H1 (cell line): ENCODE measurements at regions not wholly inside any gene's neighbourhood (a gene's known extent, or its start where the extent isn't known, plus 50 kb on each side); places are given as distances from the start of the nearest gene placed in this dataset.
A peak's percentile ranks its signal among the peaks of the same experiment; 100 is the strongest.

ENCODE experiments used
- CTCF ChIA-PET: fragments of 300-600 bp; sonication (Branson Sonifier 250); formaldehyde crosslinking; loops from one replicate; lab custom pipeline; 2021; ENCODE audit not compliant: partially characterized antibody; lab: Charles Lee
- POLR2A ChIA-PET: fragments of 300-600 bp; sonication (Branson Sonifier 250); formaldehyde crosslinking; loops from one replicate; lab custom pipeline; 2021; ENCODE audit warnings: inconsistent platforms; ENCODE audit not compliant: partially characterized antibody; lab: Charles Lee
- DNase-seq, 2 experiments: peaks; one replicate each; pipeline versions ENCODE4 v3.0.0 to v3.0.0-alpha.2; 2010 to 2022; ENCODE audit warnings: low spot score in 2 of 2, low read depth in 1 of 2, mixed read lengths in 1 of 2
- FAIRE-seq: peaks from 2 replicates; lab custom pipeline; 2011; peaks lifted over from hg19 to GRCh38; lab: Jason Lieb, UNC
- H2AFZ ChIP-seq: 2 replicates; pipeline ENCODE4 v1.8.1; 2012; ENCODE audit warnings: low read length, inconsistent platforms
- H2AK5ac ChIP-seq: 2 replicates; pipeline ENCODE4 v1.6.1; 2013; ENCODE audit warnings: low read depth, low read length
- H2BK120ac ChIP-seq: replicated peaks from 2 replicates; pipeline ENCODE3; 2013; ENCODE audit warnings: low read depth, low read length, inconsistent platforms
- H2BK12ac ChIP-seq: 2 replicates; pipeline ENCODE4 v1.6.1; 2013; ENCODE audit warnings: low read depth, low read length
- H2BK15ac ChIP-seq: 2 replicates; pipeline ENCODE4 v1.6.1; 2013; ENCODE audit warnings: low read length
- H2BK20ac ChIP-seq: 2 replicates; pipeline ENCODE4 v1.6.1; 2013; ENCODE audit warnings: low read length
- H2BK5ac ChIP-seq: 2 replicates; pipeline ENCODE4 v1.6.1; 2013; ENCODE audit warnings: low read depth, low read length
- H3K14ac ChIP-seq: 2 replicates; pipeline ENCODE4 v1.6.1; 2013; ENCODE audit warnings: inconsistent platforms; ENCODE audit not compliant: insufficient read length
- H3K18ac ChIP-seq: 2 replicates; pipeline ENCODE4 v1.6.1; 2013; ENCODE audit warnings: low read length; ENCODE audit errors: extremely low read depth
- H3K23ac ChIP-seq: 2 replicates; pipeline ENCODE4 v1.6.1; 2013; ENCODE audit warnings: inconsistent platforms; ENCODE audit not compliant: insufficient read length
- H3K23me2 ChIP-seq: 2 replicates; pipeline ENCODE4 v1.6.1; 2013; ENCODE audit warnings: low read depth, low read length
- H3K27ac ChIP-seq: 2 replicates; pipeline ENCODE4 v1.6.1; 2011; ENCODE audit warnings: low read depth, low read length, inconsistent platforms
- H3K27me3 ChIP-seq, 4 experiments: replicated peaks in 1 of 4; 1 replicate in 1 of 4; 2 replicates in 3 of 4; pipeline versions ENCODE4 v1.6.1 to v1.8.1; 2011 to 2013; ENCODE audit warnings: low read length in 3 of 4, mild to moderate bottlenecking in 3 of 4, inconsistent platforms in 2 of 4, mixed read lengths in 2 of 4, moderate library complexity in 1 of 4; ENCODE audit not compliant: control insufficient read depth in 3 of 4, insufficient read depth in 3 of 4; ENCODE audit errors: extremely low read depth in 1 of 4
- H3K36me3 ChIP-seq, 4 experiments: 2 replicates each; pipeline versions ENCODE4 v1.6.1 to v1.8.1; 2011 to 2013; ENCODE audit warnings: mild to moderate bottlenecking in 4 of 4, low read length in 3 of 4, moderate library complexity in 2 of 4, control low read depth in 1 of 4, inconsistent platforms in 1 of 4; ENCODE audit not compliant: insufficient read depth in 4 of 4, control insufficient read depth in 2 of 4
- H3K4ac ChIP-seq: replicated peaks from 2 replicates; pipeline ENCODE3; 2013; ENCODE audit warnings: low read length, low read depth, mixed read lengths, inconsistent platforms; ENCODE audit not compliant: insufficient read length
- H3K4me1 ChIP-seq, 4 experiments: replicated peaks in 1 of 4; 1 replicate in 1 of 4; 2 replicates in 3 of 4; pipeline versions ENCODE4 v1.6.1 to v1.8.1; 2011 to 2013; ENCODE audit warnings: low read length in 3 of 4, inconsistent platforms in 2 of 4, mixed read lengths in 1 of 4; ENCODE audit not compliant: insufficient read depth in 4 of 4, control insufficient read depth in 3 of 4
- H3K4me2 ChIP-seq, 2 experiments: 2 replicates each; pipeline versions ENCODE4 v1.6.1 to v1.8.1; 2011 to 2013; ENCODE audit warnings: low read depth in 2 of 2, low read length in 2 of 2, control low read depth in 1 of 2, inconsistent platforms in 1 of 2, mild to moderate bottlenecking in 1 of 2; ENCODE audit not compliant: insufficient read depth in 1 of 2
- H3K4me3 ChIP-seq, 4 experiments: fragments of 200-600, 300-600 bp in 1 of 4; sonication (generic), shearing (Covaris generic), sonication (Bioruptor Twin) in 1 of 4; 2 replicates each; pipeline versions ENCODE4 v1.5.1 to v1.8.1; 2011 to 2016; ENCODE audit warnings: low read length in 4 of 4, low read depth in 3 of 4, control low read depth in 2 of 4, inconsistent platforms in 2 of 4, mild to moderate bottlenecking in 2 of 4, mixed read lengths in 1 of 4, moderate library complexity in 1 of 4; ENCODE audit not compliant: insufficient read depth in 2 of 4; ENCODE audit errors: extremely low read depth in 1 of 4
- H3K56ac ChIP-seq: replicated peaks from 2 replicates; pipeline ENCODE3; 2013; ENCODE audit warnings: low read depth, mild to moderate bottlenecking, mixed read lengths, low read length, inconsistent platforms; ENCODE audit not compliant: insufficient read length
- H3K79me1 ChIP-seq: 2 replicates; pipeline ENCODE4 v1.6.1; 2013; ENCODE audit warnings: low read depth, low read length, control low read depth
- H3K79me2 ChIP-seq, 2 experiments: 2 replicates each; pipeline versions ENCODE4 v1.6.1 to v1.8.1; 2012 to 2013; ENCODE audit warnings: low read length in 2 of 2, mild to moderate bottlenecking in 2 of 2, inconsistent platforms in 1 of 2; ENCODE audit not compliant: insufficient read depth in 2 of 2, control insufficient read depth in 1 of 2
- H3K9ac ChIP-seq, 4 experiments: replicated peaks in 1 of 4; 1 replicate in 1 of 4; 2 replicates in 3 of 4; pipeline versions ENCODE4 v1.6.1 to v1.8.1; 2011 to 2013; ENCODE audit warnings: low read depth in 3 of 4, low read length in 3 of 4, control low read depth in 2 of 4, mild to moderate bottlenecking in 2 of 4, moderate library complexity in 2 of 4, inconsistent platforms in 1 of 4; ENCODE audit errors: extremely low read depth in 1 of 4
- H3K9me3 ChIP-seq, 2 experiments: 2 replicates each; pipeline versions ENCODE4 v1.6.1 to v1.8.1; 2012 to 2013; ENCODE audit warnings: mild to moderate bottlenecking in 2 of 2, moderate library complexity in 2 of 2, control low read depth in 1 of 2, inconsistent platforms in 1 of 2, low read depth in 1 of 2, low read length in 1 of 2, mixed read lengths in 1 of 2; ENCODE audit not compliant: insufficient read depth in 2 of 2
- H4K20me1 ChIP-seq, 2 experiments: replicated peaks in 1 of 2; 2 replicates each; pipeline versions ENCODE3 to v1.8.1; 2011 to 2013; ENCODE audit warnings: inconsistent platforms in 2 of 2, low read length in 2 of 2, mild to moderate bottlenecking in 1 of 2; ENCODE audit not compliant: insufficient read depth in 2 of 2, control insufficient read depth in 1 of 2
- H4K5ac ChIP-seq: 2 replicates; pipeline ENCODE4 v1.6.1; 2013; ENCODE audit warnings: low read length, low read depth, mixed read lengths, inconsistent platforms; ENCODE audit not compliant: insufficient read length
- H4K8ac ChIP-seq: 2 replicates; pipeline ENCODE4 v1.8.0; 2013; ENCODE audit warnings: mild to moderate bottlenecking, moderate library complexity, low read length, inconsistent platforms; ENCODE audit not compliant: insufficient read depth; ENCODE audit errors: extremely low read depth
- H4K91ac ChIP-seq: replicated peaks from 2 replicates; pipeline ENCODE3; 2013; ENCODE audit warnings: low read length, mixed read lengths, inconsistent platforms; ENCODE audit not compliant: insufficient read length
- MAX ChIP-seq: IDR thresholded peaks from 2 replicates; pipeline ENCODE4 v1.6.1; 2012; ENCODE audit warnings: inconsistent platforms
- SUZ12 ChIP-seq: fragments of 200-600 bp; sonication (generic); IDR thresholded peaks from 2 replicates; pipeline ENCODE4 v1.6.1; 2012; ENCODE audit warnings: mild to moderate bottlenecking, inconsistent platforms, low read length, moderate library complexity, mixed read lengths
- WGBS, 2 experiments: shearing (Covaris generic) in 1 of 2; methylation state at CpG; one replicate each; pipeline versions ENCODE4 v1.1.6 to v1.1.7; 2013 to 2015; ENCODE audit warnings: low lambda C conversion rate in 2 of 2, mixed read lengths in 2 of 2, inconsistent platforms in 1 of 2, low coverage in 1 of 2, missing lambda C conversion rate in 1 of 2; ENCODE audit not compliant: insufficient replicate concordance in 2 of 2, insufficient coverage in 1 of 2, insufficient read length in 1 of 2; ENCODE audit errors: extremely low coverage in 1 of 2, missing lambda C conversion rate in 1 of 2; 5-methylcytosine and 5-hydroxymethylcytosine counted together

GRCh38 chr22:48310740-48311139 lies 1516.9 kb downstream of the BRD1 start:
- Histone ChIP-seq H3K4me1 (peaks cover 0 to 3% (median 0%) of the 10 kb centered on the region in 4 experiments; a peak in 2 of 7 replicates), H4K5ac (no peak overlapping the region), H2AFZ (no peak overlapping the region), H3K79me2 (no peaks in the 10 kb centered on the region), H3K27ac (no peak overlapping the region), H3K9ac (no peak overlapping the region), H2AK5ac (no peak overlapping the region), H3K56ac (no peak overlapping the region), H3K18ac (no peak overlapping the region), H3K4me2 (no peak overlapping the region), H3K9me3 (no peaks in the 10 kb centered on the region; a peak in 1 of 4 replicates), H2BK20ac (no peak overlapping the region), H3K23ac (no peak overlapping the region), H3K36me3 (no peaks in the 10 kb centered on the region), H4K91ac (no peak overlapping the region), H2BK5ac (no peak overlapping the region), H3K79me1 (no peaks in the 10 kb centered on the region), H4K8ac (no peak overlapping the region), H2BK120ac (no peak overlapping the region), H3K4me3 (no peak overlapping the region), H3K14ac (no peak overlapping the region), H4K20me1 (no peaks in the 10 kb centered on the region), H3K23me2 (no peaks in the 10 kb centered on the region; the same call in 1 of the 2 replicates), H2BK15ac (no peak overlapping the region), H3K4ac (no peak overlapping the region), H3K27me3 (no peaks in the 10 kb centered on the region), H2BK12ac (peak overlapping the region; percentile 30; the same call in 1 of the 2 replicates)
- TF ChIP-seq SUZ12: no peak
- TF ChIP-seq MAX: 0 out of 2 replicates have a peak, but pooled peaks have one; percentile 17
- DNase-seq (no peak), FAIRE-seq (no peak)
- ChIA-PET POLR2A (no interaction called here), CTCF (interaction anchor here (0.7 kb wide), 1 partner anchor 481 kb away, joined by 3 read pairs; no protein-coding TSS in a partner anchor)
- WGBS, 2 experiments: 79% methylated on average over 10 of the region's 10 CpGs; no CpG with 5 or more reads in 1 of the 2 experiments
